Endothelial cell of umbilical vein (primary cell): ENCODE measurements at regions not wholly inside any gene's neighbourhood (a gene's known extent, or its start where the extent isn't known, plus 50 kb on each side); places are given as distances from the start of the nearest gene placed in this dataset.

ENCODE experiments used
- BruUV-seq: library from RNA; stranded (reverse); fragments of 400-500 nt; replicated peaks from 2 replicates; lab custom pipeline; 2021; lab: Mats Ljungman, UMichigan
- CTCF ChIA-PET: fragments of 300-600, 350-600 bp; sonication (Branson Sonifier 250); formaldehyde crosslinking; loops from one replicate; lab custom pipeline; 2021; ENCODE audit warnings: antibody characterized with exemption, inconsistent platforms; lab: Charles Lee
- POLR2A ChIA-PET: fragments of 300-600, 350-600 bp; sonication (Branson Sonifier 250); formaldehyde crosslinking; loops from one replicate; lab custom pipeline; 2021; ENCODE audit warnings: antibody characterized with exemption, inconsistent platforms; lab: Charles Lee
- DNase-seq: peaks from one replicate; pipeline ENCODE4 v3.0.0-alpha.2; 2011; ENCODE audit warnings: low read depth, low spot score
- FAIRE-seq: peaks from 2 replicates; lab custom pipeline; 2011; peaks lifted over from hg19 to GRCh38; lab: Jason Lieb, UNC
- H2AFZ ChIP-seq: 2 replicates; pipeline ENCODE4 v1.6.0; 2012; ENCODE audit warnings: low read depth, low read length, control low read depth, inconsistent platforms
- H3K27ac ChIP-seq: 2 replicates; pipeline ENCODE4 v1.5.1; 2011; ENCODE audit warnings: low read depth, mild to moderate bottlenecking, control low read depth, low read length, moderate library complexity; ENCODE audit not compliant: insufficient read depth
- H3K27me3 ChIP-seq, 2 experiments: 2 replicates each; pipeline versions ENCODE4 v1.6.0 to v1.6.1; 2011; ENCODE audit warnings: low read length in 2 of 2, mixed read lengths in 1 of 2; ENCODE audit not compliant: control insufficient read depth in 2 of 2, insufficient read depth in 2 of 2
- H3K36me3 ChIP-seq, 2 experiments: 2 replicates in 1 of 2; 3 replicates in 1 of 2; pipeline ENCODE4 v1.5.1; 2011; ENCODE audit warnings: low read length in 2 of 2, mild to moderate bottlenecking in 1 of 2, moderate library complexity in 1 of 2; ENCODE audit not compliant: control insufficient read depth in 2 of 2, insufficient read depth in 2 of 2; ENCODE audit errors: extremely low read depth in 1 of 2
- H3K4me1 ChIP-seq: 3 replicates; pipeline ENCODE4 v1.5.1; 2011; ENCODE audit warnings: mild to moderate bottlenecking, low read length; ENCODE audit not compliant: control insufficient read depth, insufficient read depth; ENCODE audit errors: extremely low read depth
- H3K4me2 ChIP-seq: 2 replicates; pipeline ENCODE4 v1.6.1; 2011; ENCODE audit warnings: low read length, control low read depth, mixed read lengths; ENCODE audit not compliant: insufficient read depth
- H3K4me3 ChIP-seq, 3 experiments: fragments of 200-600 bp in 1 of 3; sonication (generic), shearing (Covaris generic) in 1 of 3; replicated peaks in 1 of 3; 2 replicates each; pipeline ENCODE4 v1.5.1; 2011 to 2016; ENCODE audit warnings: control low read depth in 3 of 3, low read length in 3 of 3, mild to moderate bottlenecking in 2 of 3, inconsistent platforms in 1 of 3, low read depth in 1 of 3, moderate library complexity in 1 of 3; ENCODE audit not compliant: insufficient read depth in 1 of 3
- H3K79me2 ChIP-seq: 2 replicates; pipeline ENCODE4 v1.6.0; 2012; ENCODE audit warnings: low read length, inconsistent platforms; ENCODE audit not compliant: control insufficient read depth, insufficient read depth
- H3K9ac ChIP-seq: replicated peaks from 2 replicates; pipeline ENCODE3; 2011; ENCODE audit warnings: low read length, control low read depth; ENCODE audit not compliant: insufficient read depth; ENCODE audit errors: extremely low read depth
- H3K9me1 ChIP-seq: replicated peaks from 3 replicates; pipeline ENCODE4 v1.6.0; 2011; ENCODE audit warnings: mild to moderate bottlenecking, low read length; ENCODE audit not compliant: control insufficient read depth, insufficient read depth; ENCODE audit errors: extremely low read depth
- H3K9me3 ChIP-seq: replicated peaks from 2 replicates; pipeline ENCODE4 v1.5.1; 2012; ENCODE audit warnings: low read length, inconsistent platforms; ENCODE audit not compliant: control insufficient read depth, insufficient read depth
- H4K20me1 ChIP-seq: replicated peaks from 2 replicates; pipeline ENCODE3; 2011; ENCODE audit warnings: mild to moderate bottlenecking, low read length; ENCODE audit not compliant: control insufficient read depth, insufficient read depth; ENCODE audit errors: extremely low read depth
- EZH2 ChIP-seq: IDR thresholded peaks from 2 replicates; pipeline ENCODE4 v1.6.1; 2012; ENCODE audit warnings: borderline replicate concordance, low read depth, mild to moderate bottlenecking, moderate library complexity, low read length, inconsistent platforms; ENCODE audit not compliant: severe bottlenecking
- FOS ChIP-seq: IDR thresholded peaks from 2 replicates; pipeline ENCODE4 v1.6.1; 2011; ENCODE audit warnings: mild to moderate bottlenecking, low read length, moderate library complexity, borderline replicate concordance; ENCODE audit not compliant: insufficient read depth
- GATA2 ChIP-seq: IDR thresholded peaks from 2 replicates; pipeline ENCODE4 v1.7.0; 2011; ENCODE audit warnings: low read depth, mild to moderate bottlenecking, moderate library complexity, mixed read lengths, low read length; ENCODE audit not compliant: insufficient read length, insufficient read depth
- JUN ChIP-seq: IDR thresholded peaks from 2 replicates; pipeline ENCODE4 v1.6.1; 2011; ENCODE audit warnings: borderline replicate concordance, low read depth; ENCODE audit not compliant: insufficient read length, insufficient read depth
- MYC ChIP-seq: IDR thresholded peaks from one replicate; pipeline ENCODE4 v1.6.1; 2011; ENCODE audit warnings: mild to moderate bottlenecking, low read depth, low read length
- POLR2A ChIP-seq: IDR thresholded peaks from 2 replicates; pipeline ENCODE4 v1.6.1; 2012; ENCODE audit warnings: low read depth, mild to moderate bottlenecking, control low read depth, low read length
- POLR2AphosphoS5 ChIP-seq: IDR thresholded peaks from 2 replicates; pipeline ENCODE4 v1.6.1; 2012; ENCODE audit warnings: low read depth, mild to moderate bottlenecking, control low read depth, low read length, moderate library complexity; ENCODE audit not compliant: insufficient read depth
- dilution Hi-C: fragments of 300-500 bp; cut with MboI; formaldehyde crosslinking; loops from one replicate; pipeline ENCODE4 v1.15.0; 2019; ENCODE audit warnings: low sequenced_read_pairs; ENCODE audit not compliant: extremely low pct_ligation_motif_present
- intact Hi-C: fragments of 100-400 bp; cut with micrococcal nuclease; formaldehyde crosslinking; loops from one replicate; pipeline ENCODE4 v1.10.0; 2022
- TF ChIP-seq, protein P1 (sequence below): IDR thresholded peaks from 2 replicates; pipeline ENCODE4 v1.6.1; 2011; ENCODE audit not compliant: insufficient read depth, insufficient read length
- TF ChIP-seq, protein P2 (sequence below), 2 donors: IDR thresholded peaks; 1 replicate in 1 of 2; 2 replicates in 1 of 2; pipeline ENCODE4 v1.5.1; 2011; ENCODE audit warnings: low read length in 2 of 2, mild to moderate bottlenecking in 2 of 2, moderate library complexity in 2 of 2, control low read depth in 1 of 2, inconsistent platforms in 1 of 2, low read depth in 1 of 2; ENCODE audit not compliant: insufficient read depth in 1 of 2; ENCODE audit errors: extremely low read depth in 1 of 2

DNA sequence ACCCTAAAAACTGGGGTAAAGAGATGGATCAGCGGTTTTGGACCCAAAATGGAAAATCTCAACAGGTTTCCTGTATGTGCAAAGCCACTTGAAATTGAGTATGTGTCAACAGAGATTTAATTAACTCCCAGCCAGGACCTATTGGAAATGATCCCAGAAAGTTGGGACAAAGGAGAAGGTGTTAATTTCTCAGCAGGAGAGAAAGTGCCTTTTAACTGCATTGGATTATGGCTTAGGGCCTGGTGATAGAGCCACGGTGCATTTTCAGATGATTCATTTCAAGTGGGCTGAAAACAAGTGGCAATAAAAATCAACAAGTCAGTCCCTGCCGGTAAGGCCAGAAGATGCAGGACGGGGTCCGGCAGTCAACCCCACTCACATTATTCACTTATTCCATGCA, 80.2 kb upstream of the BCL11A start:
- ChIA-PET CTCF (interaction anchor here (1.7 kb wide), 1 partner anchor 7 kb away, joined by 4 read pairs; no protein-coding TSS in a partner anchor), POLR2A (no interaction called here)
- H3K9me1 ChIP-seq: no peaks in the 10 kb centered on the region
- no peak overlapping the region for H3K27ac ChIP-seq
- H3K27me3 ChIP-seq: no peaks in the 10 kb centered on the region
- H3K9me3 ChIP-seq: no peaks in the 10 kb centered on the region
- no peak overlapping the region for H3K4me3 ChIP-seq
- H3K36me3 ChIP-seq: no peaks in the 10 kb centered on the region
- intact Hi-C loops (no loop called here), dilution Hi-C loops (no loop called here)
- no peak overlapping the region for H3K9ac ChIP-seq
- no TSS peak for BruUV-seq
- TF ChIP-seq MYC: no peak
- no peak for TF ChIP-seq POLR2AphosphoS5
- FAIRE-seq (no peak), DNase-seq (no peak)
- H3K4me1 ChIP-seq: no peaks in the 10 kb centered on the region
- no peaks in the 10 kb centered on the region for H3K79me2 ChIP-seq
- no peaks in the 10 kb centered on the region for H4K20me1 ChIP-seq
- H3K4me2 ChIP-seq: no peak overlapping the region
- H2AFZ ChIP-seq: no peak overlapping the region

DNA sequence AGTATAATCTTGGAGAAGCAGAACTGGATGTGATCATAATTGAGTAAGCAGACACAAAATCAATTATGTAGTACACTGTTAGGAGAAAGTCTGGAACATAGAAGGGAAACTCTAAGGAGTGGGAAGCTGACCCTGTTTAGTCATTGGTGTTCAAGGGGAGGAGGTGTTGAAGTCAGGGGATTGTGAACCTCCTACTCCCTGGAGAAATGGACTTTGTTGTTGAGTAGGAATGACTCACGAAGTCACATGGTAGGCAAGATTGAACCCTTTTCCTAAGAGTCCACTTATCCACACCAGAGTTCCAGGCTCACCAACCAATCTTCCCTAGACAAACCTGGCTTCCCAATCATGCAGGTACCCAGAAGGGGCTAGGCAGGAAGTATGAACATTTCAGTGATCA, 81.0 kb upstream of the BCL11A start:
- Histone ChIP-seq H3K4me3 (no peak overlapping the region), H2AFZ (no peak overlapping the region), H3K4me1 (no peaks in the 10 kb centered on the region), H4K20me1 (no peaks in the 10 kb centered on the region), H3K27ac (no peak overlapping the region), H3K27me3 (no peaks in the 10 kb centered on the region), H3K36me3 (no peaks in the 10 kb centered on the region), H3K9me3 (no peaks in the 10 kb centered on the region), H3K79me2 (no peaks in the 10 kb centered on the region), H3K9ac (no peak overlapping the region), H3K9me1 (no peaks in the 10 kb centered on the region), H3K4me2 (no peak overlapping the region)
- no peak for FAIRE-seq
- DNase-seq: no peak
- POLR2A ChIA-PET: no interaction called here
- dilution Hi-C loops (no loop called here), intact Hi-C loops (no loop called here)
- TF ChIP-seq FOS (no peak), EZH2 (no peak), GATA2 (no peak), JUN (no peak), MYC (no peak), POLR2AphosphoS5 (no peak), POLR2A (no peak)
- TF ChIP-seq, protein P1, sequence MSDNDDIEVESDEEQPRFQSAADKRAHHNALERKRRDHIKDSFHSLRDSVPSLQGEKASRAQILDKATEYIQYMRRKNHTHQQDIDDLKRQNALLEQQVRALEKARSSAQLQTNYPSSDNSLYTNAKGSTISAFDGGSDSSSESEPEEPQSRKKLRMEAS: no peak
- TF ChIP-seq, protein P2, sequence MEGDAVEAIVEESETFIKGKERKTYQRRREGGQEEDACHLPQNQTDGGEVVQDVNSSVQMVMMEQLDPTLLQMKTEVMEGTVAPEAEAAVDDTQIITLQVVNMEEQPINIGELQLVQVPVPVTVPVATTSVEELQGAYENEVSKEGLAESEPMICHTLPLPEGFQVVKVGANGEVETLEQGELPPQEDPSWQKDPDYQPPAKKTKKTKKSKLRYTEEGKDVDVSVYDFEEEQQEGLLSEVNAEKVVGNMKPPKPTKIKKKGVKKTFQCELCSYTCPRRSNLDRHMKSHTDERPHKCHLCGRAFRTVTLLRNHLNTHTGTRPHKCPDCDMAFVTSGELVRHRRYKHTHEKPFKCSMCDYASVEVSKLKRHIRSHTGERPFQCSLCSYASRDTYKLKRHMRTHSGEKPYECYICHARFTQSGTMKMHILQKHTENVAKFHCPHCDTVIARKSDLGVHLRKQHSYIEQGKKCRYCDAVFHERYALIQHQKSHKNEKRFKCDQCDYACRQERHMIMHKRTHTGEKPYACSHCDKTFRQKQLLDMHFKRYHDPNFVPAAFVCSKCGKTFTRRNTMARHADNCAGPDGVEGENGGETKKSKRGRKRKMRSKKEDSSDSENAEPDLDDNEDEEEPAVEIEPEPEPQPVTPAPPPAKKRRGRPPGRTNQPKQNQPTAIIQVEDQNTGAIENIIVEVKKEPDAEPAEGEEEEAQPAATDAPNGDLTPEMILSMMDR (IDR thresholded peaks at IDR 0.05; ENCODE audit: extremely low read depth in 1 of 2, insufficient read depth in 1 of 2, low read depth in 1 of 2, low read length in 2 of 2): no peak
- BruUV-seq: no TSS peak
- CTCF ChIA-PET: interaction anchor here (2.4 kb wide), 1 partner anchor 12 kb away, joined by 7 read pairs; no protein-coding TSS in a partner anchor
